GM21825 (cell line): ENCODE measurements at regions not wholly inside any gene's neighbourhood (a gene's known extent, or its start where the extent isn't known, plus 50 kb on each side); places are given as distances from the start of the nearest gene placed in this dataset.
A peak's percentile ranks its signal among the peaks of the same experiment; 100 is the strongest.

Source experiments
- ATAC-seq: cut with Tn5 transposase; IDR thresholded peaks from one replicate; pipeline ENCODE4 v1.9.1; 2021; ENCODE audit warnings: mild to moderate bottlenecking, moderate library complexity; ENCODE audit not compliant: unreplicated experiment

DNA sequence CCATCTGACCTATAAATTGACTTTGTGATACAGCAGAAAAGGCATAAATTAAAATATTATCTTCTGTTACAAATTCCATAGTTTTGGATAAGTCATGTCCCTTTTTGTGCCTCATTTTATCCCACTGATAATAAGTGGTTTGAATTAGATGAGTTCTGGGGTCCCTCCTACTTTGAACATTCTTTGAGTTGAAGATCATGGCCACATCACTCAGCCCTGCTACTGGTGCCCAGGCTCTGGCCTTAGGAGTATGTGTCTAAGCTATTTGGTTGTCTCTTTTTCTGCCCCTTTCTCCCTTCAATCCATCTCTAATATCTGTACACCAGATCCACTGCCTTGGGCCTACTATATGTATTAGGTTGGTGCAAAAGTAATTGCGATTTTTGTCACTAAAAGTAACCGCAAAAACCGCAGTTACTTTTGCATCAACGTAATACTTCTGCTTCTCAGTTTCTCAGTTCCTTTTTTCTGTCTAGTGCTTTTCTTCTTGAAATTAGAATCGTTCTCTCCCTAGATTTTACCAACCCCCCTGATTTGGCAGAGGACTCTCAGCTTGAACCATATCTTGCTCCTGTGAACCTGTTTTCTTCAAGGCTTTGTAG, 362.5 kb upstream of the TNP1 start:
- peak; percentile 36 for ATAC-seq

DNA sequence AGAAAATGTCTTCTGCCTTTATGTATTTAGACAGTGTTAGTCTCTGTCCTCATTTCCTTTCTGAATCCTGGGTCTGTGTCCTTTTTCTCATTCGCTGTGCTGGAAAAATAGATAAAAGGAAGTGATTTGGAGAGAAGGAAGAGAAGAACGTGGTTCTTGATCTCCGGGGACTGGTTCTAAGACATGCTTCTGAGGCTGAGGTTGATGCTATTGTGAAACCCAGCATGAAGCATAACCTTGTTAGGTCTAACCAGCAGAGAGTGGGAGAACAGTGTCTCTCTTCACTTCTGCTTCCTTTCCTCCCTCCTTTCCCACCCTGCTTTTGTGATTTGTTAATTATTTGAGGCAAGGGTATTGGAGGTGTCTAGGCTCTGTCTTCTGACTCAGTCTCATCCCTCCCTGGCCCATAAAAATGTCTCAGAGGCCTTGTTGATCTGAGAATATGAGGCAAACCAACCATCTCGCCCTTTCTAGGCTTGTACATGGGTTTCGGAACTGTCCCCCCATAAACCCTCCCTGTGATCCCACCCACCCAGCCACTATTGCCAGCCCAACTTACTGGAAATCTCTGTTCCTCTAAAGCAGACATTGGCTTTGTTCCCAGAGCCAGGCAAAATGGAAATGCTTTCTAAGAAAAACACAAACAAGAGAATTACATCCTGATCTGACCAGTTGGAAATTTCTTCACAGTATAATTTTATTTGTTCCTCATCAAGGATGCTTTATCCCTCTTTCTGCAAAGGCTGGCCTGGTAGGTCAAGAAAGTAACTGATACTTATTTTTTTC, 360.6 kb upstream of the TNP1 start:
- ATAC-seq: no peak

DNA sequence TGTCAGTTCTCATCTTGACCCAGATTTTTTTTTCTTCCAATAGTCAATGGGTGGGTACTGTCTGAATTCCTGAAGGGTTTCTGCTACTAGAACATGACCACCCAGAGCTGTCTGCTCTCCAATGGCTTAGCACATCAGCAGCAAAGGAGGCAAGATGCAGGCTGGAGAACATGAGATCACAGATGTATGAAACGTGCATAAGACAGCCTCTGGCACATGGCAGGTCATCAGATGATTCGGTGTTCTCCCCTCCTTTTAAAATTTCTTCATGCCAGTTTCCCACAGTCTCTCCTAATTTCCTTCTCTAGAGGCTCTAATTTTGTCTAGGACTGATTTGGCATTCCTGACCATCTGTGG, 359.3 kb upstream of the TNP1 start:
- ATAC-seq: no peak

DNA sequence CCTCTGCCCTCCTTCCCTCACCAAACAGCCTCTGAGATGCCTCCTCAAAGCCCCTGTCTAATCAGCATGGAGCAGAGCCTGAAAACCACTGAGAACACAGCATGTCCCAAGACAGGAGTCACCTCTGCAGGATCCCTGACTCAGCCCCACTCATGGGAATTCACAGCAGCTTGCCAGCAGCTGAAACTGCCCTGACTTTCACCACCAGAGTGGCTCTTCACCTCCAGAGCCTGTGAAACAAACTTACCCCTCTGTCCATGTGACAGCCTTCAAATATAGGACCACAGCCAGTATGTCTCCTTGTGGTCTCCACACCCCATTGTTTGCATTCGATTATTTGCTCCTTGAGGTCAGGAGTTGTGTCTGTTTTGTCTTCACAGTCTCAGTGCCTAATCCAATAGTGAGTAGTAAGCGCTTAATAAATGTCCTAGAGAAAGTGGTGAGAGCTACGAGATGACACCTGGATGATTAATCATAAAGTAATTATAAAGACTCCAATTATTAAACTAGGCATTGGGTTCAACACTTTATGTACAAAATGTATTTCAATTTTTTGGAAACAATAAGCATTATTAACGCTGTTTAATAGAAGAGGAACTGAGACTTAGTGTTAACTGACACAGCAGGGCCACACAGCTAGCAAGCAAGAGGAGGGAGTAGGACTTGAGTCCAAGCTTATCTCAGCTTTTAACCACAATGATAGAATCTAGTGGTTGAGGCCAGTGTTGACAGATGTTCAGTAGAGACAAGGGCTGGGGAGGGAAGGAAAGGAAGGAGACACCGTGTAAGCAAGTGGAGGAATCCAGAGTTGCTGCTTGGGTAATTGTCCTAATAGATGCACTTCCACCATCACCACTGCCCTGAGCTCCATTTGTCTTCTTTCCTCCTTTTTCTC, 358.7 kb upstream of the TNP1 start:
- ATAC-seq: peak; percentile 55

DNA sequence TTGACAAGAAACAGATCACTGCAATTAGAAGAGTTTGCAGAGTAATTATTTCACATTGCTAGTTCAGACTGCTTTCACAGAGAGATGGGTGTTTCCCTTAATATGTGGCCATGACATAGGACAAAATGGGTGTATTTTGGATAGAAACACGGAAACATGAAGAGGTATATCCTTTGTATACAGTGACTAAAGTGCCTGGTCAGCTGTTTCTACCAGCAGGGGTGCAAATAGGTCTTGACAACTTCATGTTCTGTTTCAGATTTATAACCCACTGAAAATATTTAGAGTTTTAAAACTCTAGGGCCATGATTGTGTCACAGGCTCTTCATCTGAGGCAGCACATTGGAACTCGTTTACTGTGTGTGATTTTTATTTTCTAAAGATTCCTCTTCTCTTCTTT, 357.1 kb upstream of the TNP1 start:
- ATAC-seq: no peak

DNA sequence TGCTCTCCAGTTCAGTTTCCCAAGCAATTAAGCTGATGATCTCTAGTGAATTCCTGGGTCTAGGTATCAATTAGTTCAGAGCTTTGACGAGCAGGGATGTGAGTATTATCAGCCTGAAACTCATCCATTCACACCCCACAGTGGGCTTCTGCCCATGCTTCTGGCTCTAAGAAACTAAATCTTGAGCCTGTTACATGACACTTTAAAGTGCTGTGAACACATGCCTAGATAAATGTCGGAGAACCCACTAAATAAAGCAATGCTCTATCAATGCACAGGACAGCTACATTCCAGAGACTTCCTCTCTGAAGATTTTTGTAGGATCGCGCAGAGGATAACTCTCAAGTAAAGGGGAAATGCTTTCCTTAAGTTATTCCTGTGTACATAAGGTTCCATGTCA, 356.5 kb upstream of the TNP1 start:
- no peak for ATAC-seq

DNA sequence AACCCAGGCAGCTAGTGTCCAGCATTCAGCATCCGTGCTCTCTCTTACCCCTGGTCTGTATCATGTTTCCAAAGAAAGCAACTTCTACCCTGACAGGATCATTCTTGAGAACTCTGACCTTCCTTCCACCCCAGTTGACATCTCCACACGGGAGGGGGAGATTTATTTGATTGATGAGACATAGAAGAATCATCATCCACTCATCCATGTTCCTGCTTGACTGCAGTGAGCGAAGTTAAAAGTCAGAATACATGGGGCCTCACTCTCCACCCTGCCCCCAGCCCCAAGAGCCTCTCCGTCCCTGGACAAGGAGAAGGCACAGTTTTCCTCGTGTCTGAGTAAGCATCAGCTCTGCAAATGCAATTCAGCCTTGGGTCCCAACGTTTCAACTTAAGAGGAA, 356.0 kb upstream of the TNP1 start:
- ATAC-seq: no peak

DNA sequence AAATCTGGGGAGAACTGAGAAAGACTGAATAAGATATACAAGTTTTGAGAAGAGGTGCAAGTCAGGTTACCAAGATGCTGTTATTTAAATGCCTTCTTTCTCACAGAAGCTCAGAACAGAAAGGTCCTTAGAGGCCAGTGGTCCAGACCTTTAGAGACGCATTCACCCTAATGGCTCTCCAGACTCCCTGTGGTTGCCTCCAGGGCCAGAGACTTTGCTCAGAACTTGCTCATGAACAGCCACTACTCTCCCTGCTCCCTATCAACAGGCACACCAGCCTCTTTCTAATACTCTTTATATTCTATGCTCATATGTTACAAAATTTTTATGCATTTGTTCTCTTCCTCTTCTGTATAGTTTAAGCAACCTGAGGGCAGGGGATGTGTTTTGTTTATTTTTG, 349.0 kb upstream of the TNP1 start:
- no peak for ATAC-seq

DNA sequence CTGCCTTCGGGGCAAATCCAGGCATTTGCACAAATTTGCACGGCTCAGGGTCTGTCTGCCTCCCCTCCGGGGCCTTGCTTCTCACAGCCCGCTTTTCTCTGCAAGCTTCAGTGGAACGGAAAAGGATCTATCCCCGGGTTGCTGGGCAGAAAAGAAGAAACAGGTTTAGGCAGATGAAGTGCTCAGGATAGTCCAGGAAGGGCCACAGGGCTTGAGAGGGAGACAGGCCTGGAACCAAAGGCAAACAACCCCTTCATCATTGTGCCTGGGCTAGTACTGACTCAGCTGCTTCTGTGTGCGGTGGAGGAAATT, 347.8 kb upstream of the TNP1 start:
- ATAC-seq: no peak

DNA sequence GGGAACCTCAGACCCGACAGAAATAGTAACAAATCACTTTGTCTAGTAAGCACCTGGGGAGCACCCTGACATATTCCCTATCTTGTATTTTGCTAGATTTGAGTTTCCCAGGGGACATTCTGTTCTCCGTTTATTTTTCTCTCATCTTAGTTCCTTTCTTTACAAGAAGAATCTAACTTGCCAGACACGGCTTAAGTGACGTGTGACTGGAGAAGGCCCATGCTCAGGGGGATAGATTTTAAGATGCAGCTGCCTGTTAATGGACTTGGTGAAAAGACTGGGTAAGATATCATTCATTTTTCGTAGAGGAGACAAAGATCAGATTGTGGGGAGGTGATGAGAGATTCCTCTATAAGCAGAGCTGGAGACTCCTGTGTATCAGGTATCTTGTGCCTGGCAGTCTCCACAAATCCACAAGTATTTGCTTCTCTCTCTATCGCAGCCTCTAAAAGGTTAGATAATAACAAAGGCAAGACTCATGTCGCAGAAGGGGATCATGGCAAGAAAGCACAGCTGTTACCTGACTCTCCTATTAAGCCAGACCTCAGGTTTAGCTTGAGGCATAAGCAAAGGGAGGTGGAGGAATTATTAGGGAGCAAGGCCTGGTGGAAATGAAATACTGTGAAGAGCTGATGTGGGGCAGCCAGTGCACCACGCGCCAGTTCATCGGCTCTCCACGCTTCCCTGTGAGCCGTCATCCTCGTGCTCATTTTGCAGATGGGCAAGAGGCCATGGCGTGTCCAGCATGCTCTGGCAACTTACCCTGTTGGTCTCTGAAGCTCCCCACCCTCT, 347.2 kb upstream of the TNP1 start:
- no peak for ATAC-seq

DNA sequence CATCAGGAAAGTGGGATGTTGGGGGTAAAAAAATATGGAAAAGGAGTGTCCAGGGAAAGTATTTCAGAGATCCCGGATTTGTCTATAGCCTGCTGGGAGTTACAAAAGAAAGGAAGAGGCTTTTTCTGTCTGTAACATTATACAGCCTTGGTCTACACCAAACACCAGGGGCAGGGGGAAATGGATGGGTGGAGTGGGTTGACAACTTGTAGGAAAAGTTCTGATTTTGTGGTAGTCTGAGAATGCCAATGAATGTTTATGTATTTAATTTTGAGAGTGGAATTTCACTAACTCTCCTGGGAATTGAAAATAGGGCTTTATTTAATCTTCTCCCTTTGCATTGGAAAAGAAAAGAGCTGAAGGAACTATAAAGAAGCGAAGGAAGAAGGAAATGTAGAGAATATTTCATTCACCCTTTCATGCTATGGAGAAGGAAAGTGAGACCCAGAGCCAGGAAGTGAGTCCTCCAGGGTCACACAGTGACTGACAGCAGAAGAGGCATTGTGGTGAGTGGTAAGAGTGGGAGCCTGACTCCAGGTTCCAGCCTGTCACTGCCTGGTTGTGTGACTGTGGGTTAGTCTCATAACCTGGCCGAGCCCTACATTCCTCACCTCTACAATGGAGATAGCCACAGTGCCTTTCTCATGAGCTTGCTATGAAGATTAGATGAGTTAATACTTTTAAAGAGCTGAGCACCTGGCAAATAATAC, 346.3 kb upstream of the TNP1 start:
- no peak for ATAC-seq

DNA sequence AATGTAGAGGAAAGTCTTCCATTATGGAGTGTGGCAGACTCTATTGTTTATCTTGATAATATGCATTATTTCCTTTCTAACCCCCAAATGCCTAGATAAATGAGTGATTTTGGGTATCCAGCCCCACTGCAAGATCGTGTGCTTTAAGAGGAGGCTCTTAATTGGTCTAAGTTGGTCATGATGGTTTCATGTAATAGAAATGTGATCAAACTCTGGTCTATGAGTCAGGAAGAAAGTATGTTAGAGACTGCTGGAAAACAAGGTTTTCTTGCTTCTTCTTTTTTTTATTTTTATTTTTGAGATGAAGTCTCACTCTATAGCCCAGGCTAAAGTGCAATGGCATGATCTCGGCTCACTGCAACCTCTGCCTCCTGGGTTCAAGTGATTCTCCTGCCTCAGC, 344.5 kb upstream of the TNP1 start:
- no peak for ATAC-seq

DNA sequence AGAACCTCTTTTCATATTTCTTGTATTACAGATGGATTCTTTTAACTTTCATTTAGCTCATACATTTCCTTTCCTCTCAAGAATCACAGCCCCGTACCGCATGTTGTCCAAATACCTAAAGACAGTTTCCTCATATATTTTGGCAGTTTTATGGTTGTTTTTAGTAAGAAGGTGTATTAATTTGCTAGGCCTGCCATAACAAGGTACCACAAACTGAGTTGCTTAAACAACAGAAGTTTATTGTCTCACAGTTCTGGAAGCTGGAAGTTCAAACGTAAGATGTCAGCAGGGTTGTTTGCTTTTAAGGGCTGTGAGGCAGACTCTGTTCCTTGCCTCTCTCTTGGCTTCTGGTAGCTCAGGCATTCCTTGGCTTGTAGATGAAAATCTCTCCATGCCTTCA, 343.2 kb upstream of the TNP1 start:
- ATAC-seq: no peak

DNA sequence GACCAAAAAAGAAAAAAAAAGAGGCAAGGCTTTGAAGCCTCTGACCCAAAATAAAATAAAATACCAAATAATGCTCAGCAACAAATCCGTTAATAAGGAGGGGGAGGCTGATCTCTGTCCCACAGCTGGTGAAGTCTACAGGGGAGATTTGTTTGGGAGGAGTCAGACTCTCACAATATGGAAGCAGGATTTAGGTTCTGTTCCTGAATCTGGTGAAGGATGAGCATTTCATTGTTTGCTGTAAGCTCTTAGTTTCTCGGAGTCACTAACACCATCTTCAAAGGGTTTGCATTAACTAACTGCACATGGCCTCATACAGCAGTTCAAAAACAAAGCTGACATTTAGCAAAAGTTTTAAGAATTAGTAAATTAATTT, 339.4 kb upstream of the TNP1 start:
- ATAC-seq: no peak

DNA sequence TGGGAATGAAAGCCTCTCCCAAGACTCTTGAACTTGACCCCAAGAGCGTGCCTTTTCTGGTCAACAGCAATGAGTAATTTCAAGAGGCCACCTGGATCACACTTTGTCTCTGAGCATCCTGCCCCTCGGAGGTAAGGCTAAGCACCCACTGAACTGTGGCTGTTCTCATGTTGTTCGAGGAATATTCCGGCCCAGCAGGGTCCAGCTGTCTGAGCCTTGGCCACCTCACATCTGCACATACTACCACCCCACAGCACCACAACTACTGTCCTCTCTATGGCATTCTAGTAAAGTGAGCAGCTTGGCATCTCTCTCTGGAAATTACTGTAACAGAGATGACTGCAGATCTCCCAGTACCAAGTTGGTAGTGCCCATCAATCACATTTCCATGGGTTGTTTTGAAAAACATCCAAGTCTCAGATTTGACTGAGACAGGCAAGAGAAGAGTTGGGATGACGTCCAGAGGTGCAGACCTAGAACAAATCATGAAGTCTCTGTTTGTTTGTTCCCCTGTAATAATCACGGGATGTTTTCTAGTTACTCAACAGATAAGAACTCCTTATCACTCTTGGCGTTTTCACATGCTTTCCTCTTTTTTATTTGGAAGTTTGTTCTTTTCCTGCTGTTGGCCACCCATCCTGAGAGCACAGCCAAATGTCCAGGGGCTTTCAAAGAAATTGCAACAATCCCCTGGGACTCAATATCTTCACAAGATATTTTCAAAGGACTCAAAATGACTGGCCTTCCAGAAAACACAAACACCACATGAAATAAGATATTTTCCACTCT, 336.0 kb upstream of the TNP1 start:
- no peak for ATAC-seq

DNA sequence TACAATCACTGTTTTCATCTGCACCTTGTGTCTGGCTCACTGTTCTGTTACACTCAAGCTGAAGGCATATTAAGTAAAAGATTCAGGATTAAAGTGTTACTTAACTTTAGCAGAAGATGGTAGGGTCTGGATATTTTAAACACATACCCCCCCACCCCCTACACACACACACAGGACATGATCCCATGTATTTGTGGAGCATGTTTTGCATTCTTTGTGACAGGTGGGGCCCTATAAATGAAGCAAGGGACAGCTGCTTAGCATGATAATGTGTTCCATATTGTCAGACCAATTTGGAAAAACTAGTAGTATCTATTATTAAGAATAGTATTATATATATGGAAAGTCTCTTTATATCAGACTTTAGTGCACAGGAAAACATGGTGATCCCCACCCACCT, 335.2 kb upstream of the TNP1 start:
- no peak for ATAC-seq

DNA sequence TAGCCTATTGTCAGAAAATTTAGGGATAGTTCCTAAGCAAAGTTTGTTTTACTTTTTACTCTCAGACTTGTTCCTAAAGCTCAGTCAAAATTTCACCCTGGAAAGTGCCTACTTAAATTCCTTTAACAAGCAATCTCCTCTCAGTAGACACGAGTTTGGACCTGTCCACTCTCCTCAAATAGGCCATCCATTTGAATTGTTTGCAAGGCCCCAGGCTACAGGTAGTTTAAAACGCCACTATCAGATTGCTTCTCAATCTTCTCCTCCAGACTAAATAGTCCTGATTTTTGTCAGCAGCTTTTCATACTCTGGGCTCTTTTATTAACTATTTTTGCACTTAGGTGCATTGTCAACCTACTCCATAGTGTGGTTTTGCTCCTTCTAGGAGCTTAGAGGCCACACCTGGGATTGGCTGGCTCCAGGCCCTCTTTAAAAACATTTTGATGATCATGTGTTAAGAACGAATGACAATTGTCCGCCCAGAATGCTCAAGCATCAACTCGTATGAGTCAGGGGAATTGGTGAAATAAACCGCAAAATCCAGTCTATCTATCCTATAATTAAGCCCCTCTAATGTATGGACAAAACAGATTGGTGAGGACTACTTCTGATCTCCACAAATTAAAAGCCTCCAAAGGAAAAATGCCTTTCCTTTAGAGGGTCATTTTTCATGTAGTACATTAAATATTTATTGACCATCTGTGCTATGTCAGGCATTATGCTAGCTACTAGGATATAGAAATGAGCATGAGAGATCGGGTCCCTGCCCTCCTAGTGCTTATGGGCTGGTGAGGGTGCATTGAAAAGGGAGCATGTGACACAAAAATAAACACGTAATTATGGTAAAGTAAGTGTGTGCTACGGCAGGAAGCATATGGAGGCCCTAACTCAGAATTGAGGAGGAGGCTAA, 333.8 kb upstream of the TNP1 start:
- no peak for ATAC-seq

DNA sequence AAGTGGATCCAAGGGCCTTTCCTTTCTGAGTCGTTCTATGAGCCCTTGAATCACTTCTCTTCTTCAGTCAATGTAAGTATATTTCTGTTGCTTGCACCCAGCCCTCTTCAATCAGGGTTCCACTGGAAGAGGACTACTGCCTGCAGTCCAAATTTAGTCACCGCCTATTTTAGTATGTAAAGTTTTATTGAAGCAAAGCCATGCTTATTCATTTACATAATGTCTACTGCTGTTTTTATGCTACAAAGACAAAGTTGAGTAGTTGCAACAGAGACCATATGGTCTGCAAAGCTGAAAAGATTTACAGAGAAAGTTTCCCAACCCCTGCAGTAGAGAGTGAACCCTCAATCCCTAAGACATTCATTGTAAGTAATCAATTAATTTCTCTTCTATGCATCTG, 332.5 kb upstream of the TNP1 start:
- ATAC-seq: no peak

DNA sequence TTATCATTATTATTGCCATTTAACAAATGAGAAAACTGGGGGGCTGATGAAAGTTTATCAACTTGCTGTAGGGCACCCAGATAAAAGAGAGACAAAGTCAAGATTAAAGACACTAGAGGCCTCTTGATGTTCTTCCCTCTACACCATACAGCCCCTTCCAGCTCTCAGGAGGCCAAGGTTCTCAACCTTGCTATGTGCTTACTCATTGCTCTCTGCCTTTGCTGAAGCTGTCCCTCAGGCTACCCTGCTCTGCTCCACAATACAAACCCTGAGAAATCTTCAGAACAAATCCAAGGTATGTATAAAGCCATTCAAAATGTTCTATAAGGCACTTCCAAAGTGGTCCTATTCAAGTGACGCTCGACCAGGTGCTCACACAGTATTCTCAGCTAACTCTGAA, 329.9 kb upstream of the TNP1 start:
- ATAC-seq: no peak
